ENCODE measurements at regions not wholly inside any gene's neighbourhood (a gene's known extent, or its start where the extent isn't known, plus 50 kb on each side); places are given as distances from the start of the nearest gene placed in this dataset.

GRCh38 chr7:131000873-131001272 lies 266.9 kb upstream of the KLF14 start:
- Histone ChIP-seq H3K27ac (ENCODE audit: low read depth in 1 of 2, low read length in 1 of 2) (no peak overlapping the region), H3K36me3 (ENCODE audit: control insufficient read depth in 4 of 4, insufficient read depth in 4 of 4, low read length in 4 of 4) (no peaks in the 10 kb centered on the region), H3K4me3 (no peak overlapping the region), H3K27me3 (ENCODE audit: control insufficient read depth in 3 of 3, insufficient read depth in 3 of 3, low read length in 2 of 3) (no peaks in the 10 kb centered on the region), H3K9me3 (ENCODE audit: control insufficient read depth in 4 of 4, insufficient read depth in 3 of 4, low read length in 3 of 4) (peaks cover 0 to 3% (median under 1%) of the 10 kb centered on the region in 4 donors), H3K9ac (ENCODE audit: insufficient read depth in 1 of 2, low read length in 2 of 2) (no peak overlapping the region), H3K4me1 (ENCODE audit: control insufficient read depth in 5 of 5, insufficient read depth in 5 of 5, low read length in 5 of 5) (peaks cover 0 to 20% (median 9%) of the 10 kb centered on the region in 5 donors)
- no peak for ATAC-seq (ENCODE audit: insufficient read depth, low FRiP score)
- TF ChIP-seq CTCF (IDR thresholded peaks at IDR 0.05; ENCODE audit: control extremely low read depth, extremely low read depth): no peak
- no peak for DNase-seq
- WGBS, 2 donors: 47 to 49% methylated on average over 2 of the region's 2 CpGs

DNA sequence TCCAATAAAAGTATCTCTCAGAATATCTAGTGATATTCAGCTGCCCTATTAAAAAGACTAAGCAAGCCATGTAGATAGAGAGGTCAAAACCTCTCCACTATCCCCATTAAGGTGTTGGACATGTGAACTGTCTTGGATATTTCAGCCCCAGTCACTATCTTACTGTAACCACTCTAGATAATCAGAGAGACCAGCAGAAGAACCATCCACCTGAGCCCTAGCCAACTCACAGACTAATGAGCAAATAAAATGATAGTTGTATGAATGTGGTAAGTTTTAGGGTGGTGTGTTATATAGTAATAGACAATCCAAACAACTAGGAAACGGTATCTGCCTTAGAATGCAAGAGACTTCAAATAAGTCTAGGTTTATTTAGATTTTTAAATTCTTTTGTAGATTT lies 268.6 kb upstream of the KLF14 start:
- H3K4me1 ChIP-seq (ENCODE audit: control insufficient read depth in 5 of 5, insufficient read depth in 5 of 5, low read length in 5 of 5): peaks cover 0 to 18% (median 0%) of the 10 kb centered on the region in 5 donors

DNA sequence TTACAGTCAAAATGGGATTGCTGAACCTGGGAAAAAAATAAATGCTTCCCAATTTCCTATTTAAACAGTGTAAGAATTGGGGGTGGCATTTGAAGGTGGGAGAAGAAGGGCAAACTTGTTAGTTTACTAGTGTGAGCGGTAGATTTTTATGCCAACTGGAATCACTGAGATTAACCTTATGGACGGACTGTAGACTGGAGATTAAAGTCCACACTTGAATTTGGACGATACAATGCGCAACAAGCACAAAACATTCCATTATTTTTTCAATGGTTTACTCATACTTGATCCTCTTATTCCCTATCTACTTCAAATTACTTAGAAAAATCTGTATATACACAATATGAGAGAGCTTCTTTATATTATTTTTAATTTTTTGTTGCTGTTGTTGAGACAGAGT lies 269.6 kb upstream of the KLF14 start:
- TF ChIP-seq CTCF (IDR thresholded peaks at IDR 0.05; ENCODE audit: control extremely low read depth, extremely low read depth): no peak
- Histone ChIP-seq H3K27ac (ENCODE audit: low read depth in 1 of 2, low read length in 1 of 2) (no peak overlapping the region), H3K36me3 (ENCODE audit: control insufficient read depth in 4 of 4, insufficient read depth in 4 of 4, low read length in 4 of 4) (no peaks in the 10 kb centered on the region), H3K27me3 (ENCODE audit: control insufficient read depth in 3 of 3, insufficient read depth in 3 of 3, low read length in 2 of 3) (no peaks in the 10 kb centered on the region), H3K4me3 (no peak overlapping the region), H3K9ac (ENCODE audit: insufficient read depth in 1 of 2, low read length in 2 of 2) (no peak overlapping the region), H3K9me3 (ENCODE audit: control insufficient read depth in 4 of 4, insufficient read depth in 3 of 4, low read length in 3 of 4) (peaks cover 0 to 3% (median under 1%) of the 10 kb centered on the region in 4 donors), H3K4me1 (ENCODE audit: control insufficient read depth in 5 of 5, insufficient read depth in 5 of 5, low read length in 5 of 5) (peaks cover 0 to 20% (median 0%) of the 10 kb centered on the region in 5 donors)
- 78 to 82% methylated on average over 4 of the region's 4 CpGs for WGBS, 2 donors
- DNase-seq (no peak), ATAC-seq (ENCODE audit: insufficient read depth, low FRiP score) (no peak)

More for the DNA sequence above, 268.6 kb upstream of the KLF14 start:
- no peak overlapping the region for H3K27ac ChIP-seq (ENCODE audit: low read depth in 1 of 2, low read length in 1 of 2)
- DNase-seq (no peak), ATAC-seq (ENCODE audit: insufficient read depth, low FRiP score) (no peak)
- TF ChIP-seq CTCF (IDR thresholded peaks at IDR 0.05; ENCODE audit: control extremely low read depth, extremely low read depth): no peak
- WGBS, 2 donors: 84 to 97% methylated on average over 1 of the region's 1 CpG
- H3K4me3 ChIP-seq: no peak overlapping the region
- H3K9ac ChIP-seq (ENCODE audit: insufficient read depth in 1 of 2, low read length in 2 of 2): no peak overlapping the region
- no peaks in the 10 kb centered on the region for H3K36me3 ChIP-seq (ENCODE audit: control insufficient read depth in 4 of 4, insufficient read depth in 4 of 4, low read length in 4 of 4)
- peaks cover 0 to 3% (median under 1%) of the 10 kb centered on the region in 4 donors for H3K9me3 ChIP-seq (ENCODE audit: control insufficient read depth in 4 of 4, insufficient read depth in 3 of 4, low read length in 3 of 4)
- no peaks in the 10 kb centered on the region for H3K27me3 ChIP-seq (ENCODE audit: control insufficient read depth in 3 of 3, insufficient read depth in 3 of 3, low read length in 2 of 3)

DNA sequence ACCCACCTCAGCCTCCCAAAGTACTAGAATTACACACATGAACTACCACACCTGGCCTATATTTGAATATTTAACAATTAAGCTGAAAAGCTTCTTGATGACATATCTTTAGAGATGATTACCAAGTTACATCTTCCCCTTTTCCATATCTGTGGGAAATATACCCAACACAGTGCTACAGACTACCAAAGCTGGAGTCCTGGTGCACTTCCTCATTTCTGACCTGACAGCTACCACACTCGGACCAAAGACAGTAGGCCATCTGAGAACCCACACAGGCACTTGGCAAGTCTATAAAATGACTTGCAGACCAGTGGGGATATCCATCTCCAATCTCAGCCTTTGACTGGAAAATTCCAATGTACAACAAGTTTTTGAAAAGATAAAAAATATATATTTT lies 270.4 kb upstream of the KLF14 start:
- peaks cover 0 to 3% (median under 1%) of the 10 kb centered on the region in 4 donors for H3K9me3 ChIP-seq (ENCODE audit: control insufficient read depth in 4 of 4, insufficient read depth in 3 of 4, low read length in 3 of 4)
- H3K4me3 ChIP-seq: no peak overlapping the region
- H3K9ac ChIP-seq (ENCODE audit: insufficient read depth in 1 of 2, low read length in 2 of 2): no peak overlapping the region
- TF ChIP-seq CTCF (IDR thresholded peaks at IDR 0.05; ENCODE audit: control extremely low read depth, extremely low read depth): no peak
- H3K4me1 ChIP-seq (ENCODE audit: control insufficient read depth in 5 of 5, insufficient read depth in 5 of 5, low read length in 5 of 5): peaks cover 0 to 17% (median 0%) of the 10 kb centered on the region in 5 donors
- 0% methylated on average over 1 of the region's 1 CpG for WGBS, 2 donors
- H3K27me3 ChIP-seq (ENCODE audit: control insufficient read depth in 3 of 3, insufficient read depth in 3 of 3, low read length in 2 of 3): no peaks in the 10 kb centered on the region
- no peak for DNase-seq
- no peaks in the 10 kb centered on the region for H3K36me3 ChIP-seq (ENCODE audit: control insufficient read depth in 4 of 4, insufficient read depth in 4 of 4, low read length in 4 of 4)
- no peak for ATAC-seq (ENCODE audit: insufficient read depth, low FRiP score)
- no peak overlapping the region for H3K27ac ChIP-seq (ENCODE audit: low read depth in 1 of 2, low read length in 1 of 2)
